ENCODE measurements at regions not wholly inside any gene's neighbourhood (a gene's known extent, or its start where the extent isn't known, plus 50 kb on each side); places are given as distances from the start of the nearest gene placed in this dataset.

- Mint-ChIP-seq H3K27me3 (ENCODE audit: low read depth) (no peaks in the 10 kb centered on the region), H3K4me1 (ENCODE audit: low read depth) (no peaks in the 10 kb centered on the region), H3K9me3 (peaks cover 3% of the 10 kb centered on the region), H3K36me3 (ENCODE audit: insufficient read depth) (no peaks in the 10 kb centered on the region), H3K4me3 (no peak overlapping the region)
- DNase-seq (no peak), ATAC-seq (no peak)
These were observed 844.6 kb downstream of the SLITRK6 start for GRCh38 chr13:84954636-84955035.

- no peak for DNase-seq
- Mint-ChIP-seq H3K4me3 (no peak overlapping the region), H3K9me3 (peaks cover 4% of the 10 kb centered on the region), H3K36me3 (ENCODE audit: insufficient read depth) (no peaks in the 10 kb centered on the region), H3K4me1 (ENCODE audit: low read depth) (no peaks in the 10 kb centered on the region), H3K27me3 (ENCODE audit: low read depth) (no peaks in the 10 kb centered on the region)
- no peak for ATAC-seq
These were observed 848.1 kb downstream of the SLITRK6 start for GRCh38 chr13:84951128-84951527.

GRCh38 chr13:84946192-84946591 is 853.0 kb downstream of the SLITRK6 start:
- H3K27me3 Mint-ChIP-seq (ENCODE audit: low read depth) = no peaks in the 10 kb centered on the region
- peaks cover 8% of the 10 kb centered on the region for H3K9me3 Mint-ChIP-seq
- no peak overlapping the region for H3K4me3 Mint-ChIP-seq
- ATAC-seq = no peak
- H3K4me1 Mint-ChIP-seq (ENCODE audit: low read depth) = no peaks in the 10 kb centered on the region
- no peak for DNase-seq
- no peaks in the 10 kb centered on the region for H3K36me3 Mint-ChIP-seq (ENCODE audit: insufficient read depth)

- Mint-ChIP-seq H3K4me1 (ENCODE audit: low read depth) (no peaks in the 10 kb centered on the region), H3K9me3 (peaks cover 4% of the 10 kb centered on the region), H3K36me3 (ENCODE audit: insufficient read depth) (no peaks in the 10 kb centered on the region), H3K27me3 (ENCODE audit: low read depth) (no peaks in the 10 kb centered on the region), H3K4me3 (no peak overlapping the region)
- ATAC-seq (no peak), DNase-seq (no peak)
These were observed 858.4 kb downstream of the SLITRK6 start for GRCh38 chr13:84940798-84941197.

GRCh38 chr13:84940167-84940566 is 859.1 kb downstream of the SLITRK6 start:
- Mint-ChIP-seq H3K27me3 (ENCODE audit: low read depth) (no peaks in the 10 kb centered on the region), H3K4me3 (no peak overlapping the region), H3K36me3 (ENCODE audit: insufficient read depth) (no peaks in the 10 kb centered on the region), H3K4me1 (ENCODE audit: low read depth) (no peaks in the 10 kb centered on the region), H3K9me3 (peaks cover 4% of the 10 kb centered on the region)
- DNase-seq = no peak
- ATAC-seq = no peak

- Mint-ChIP-seq H3K36me3 (ENCODE audit: insufficient read depth) (no peaks in the 10 kb centered on the region), H3K4me1 (ENCODE audit: low read depth) (no peaks in the 10 kb centered on the region), H3K27me3 (ENCODE audit: low read depth) (no peaks in the 10 kb centered on the region), H3K9me3 (peaks cover 3% of the 10 kb centered on the region), H3K4me3 (no peak overlapping the region)
- no peak for DNase-seq
- ATAC-seq = no peak
These were observed 864.3 kb downstream of the SLITRK6 start for GRCh38 chr13:84934911-84935310.

- Mint-ChIP-seq H3K9me3 (peaks cover 3% of the 10 kb centered on the region), H3K27me3 (ENCODE audit: low read depth) (no peaks in the 10 kb centered on the region), H3K4me1 (ENCODE audit: low read depth) (no peaks in the 10 kb centered on the region), H3K4me3 (no peak overlapping the region), H3K36me3 (ENCODE audit: insufficient read depth) (no peaks in the 10 kb centered on the region)
- ATAC-seq = no peak
- no peak for DNase-seq
These were observed 865.4 kb downstream of the SLITRK6 start for GRCh38 chr13:84933797-84934196.

GRCh38 chr13:84931264-84931663 is 868.0 kb downstream of the SLITRK6 start:
- H3K36me3 Mint-ChIP-seq (ENCODE audit: insufficient read depth) = no peaks in the 10 kb centered on the region
- H3K4me1 Mint-ChIP-seq (ENCODE audit: low read depth) = no peaks in the 10 kb centered on the region
- no peak for DNase-seq
- H3K9me3 Mint-ChIP-seq = peaks cover 3% of the 10 kb centered on the region
- H3K27me3 Mint-ChIP-seq (ENCODE audit: low read depth) = no peaks in the 10 kb centered on the region
- no peak for ATAC-seq
- no peak overlapping the region for H3K4me3 Mint-ChIP-seq

GRCh38 chr13:84927442-84928169 is 871.6 kb downstream of the SLITRK6 start:
- no peaks in the 10 kb centered on the region for H3K27me3 Mint-ChIP-seq (ENCODE audit: low read depth)
- DNase-seq (no peak), ATAC-seq (no peak)
- no peaks in the 10 kb centered on the region for H3K36me3 Mint-ChIP-seq (ENCODE audit: insufficient read depth)
- no peaks in the 10 kb centered on the region for H3K4me1 Mint-ChIP-seq (ENCODE audit: low read depth)
- no peaks in the 10 kb centered on the region for H3K9me3 Mint-ChIP-seq
- H3K4me3 Mint-ChIP-seq = no peak overlapping the region

GRCh38 chr13:84925443-84925842 is 873.8 kb downstream of the SLITRK6 start:
- Mint-ChIP-seq H3K36me3 (ENCODE audit: insufficient read depth) (no peaks in the 10 kb centered on the region), H3K4me1 (ENCODE audit: low read depth) (no peaks in the 10 kb centered on the region), H3K9me3 (no peaks in the 10 kb centered on the region)

GRCh38 chr13:84923831-84924230 is 875.4 kb downstream of the SLITRK6 start:
- no peak for DNase-seq
- no peaks in the 10 kb centered on the region for H3K4me1 Mint-ChIP-seq (ENCODE audit: low read depth)
- no peak overlapping the region for H3K4me3 Mint-ChIP-seq
- H3K27me3 Mint-ChIP-seq (ENCODE audit: low read depth) = no peaks in the 10 kb centered on the region
- no peak for ATAC-seq
- no peaks in the 10 kb centered on the region for H3K9me3 Mint-ChIP-seq
- H3K36me3 Mint-ChIP-seq (ENCODE audit: insufficient read depth) = no peaks in the 10 kb centered on the region

More at GRCh38 chr13:84925443-84925842, 873.8 kb downstream of the SLITRK6 start:
- Mint-ChIP-seq H3K4me3 (no peak overlapping the region), H3K27me3 (ENCODE audit: low read depth) (no peaks in the 10 kb centered on the region)
- ATAC-seq (no peak), DNase-seq (no peak)

- no peak for ATAC-seq
- H3K9me3 Mint-ChIP-seq = no peaks in the 10 kb centered on the region
These were observed 881.9 kb downstream of the SLITRK6 start for GRCh38 chr13:84917252-84917878.

GRCh38 chr13:84912720-84913119 is 886.5 kb downstream of the SLITRK6 start:
- ATAC-seq = no peak
- H3K9me3 Mint-ChIP-seq = no peaks in the 10 kb centered on the region
- H3K27me3 Mint-ChIP-seq (ENCODE audit: low read depth) = no peaks in the 10 kb centered on the region
- H3K4me3 Mint-ChIP-seq = no peak overlapping the region
- H3K4me1 Mint-ChIP-seq (ENCODE audit: low read depth) = no peaks in the 10 kb centered on the region
- DNase-seq = no peak
- no peaks in the 10 kb centered on the region for H3K36me3 Mint-ChIP-seq (ENCODE audit: insufficient read depth)

More at GRCh38 chr13:84917252-84917878, 881.9 kb downstream of the SLITRK6 start:
- Mint-ChIP-seq H3K4me3 (no peak overlapping the region), H3K4me1 (ENCODE audit: low read depth) (no peaks in the 10 kb centered on the region), H3K36me3 (ENCODE audit: insufficient read depth) (no peaks in the 10 kb centered on the region), H3K27me3 (ENCODE audit: low read depth) (no peaks in the 10 kb centered on the region)
- no peak for DNase-seq

GRCh38 chr13:84910423-84910822 is 888.8 kb downstream of the SLITRK6 start:
- DNase-seq = no peak
- H3K36me3 Mint-ChIP-seq (ENCODE audit: insufficient read depth) = no peaks in the 10 kb centered on the region
- no peaks in the 10 kb centered on the region for H3K4me1 Mint-ChIP-seq (ENCODE audit: low read depth)
- H3K27me3 Mint-ChIP-seq (ENCODE audit: low read depth) = no peaks in the 10 kb centered on the region
- no peaks in the 10 kb centered on the region for H3K9me3 Mint-ChIP-seq
- no peak for ATAC-seq
- H3K4me3 Mint-ChIP-seq = no peak overlapping the region

- ATAC-seq (no peak), DNase-seq (no peak)
- Mint-ChIP-seq H3K9me3 (no peaks in the 10 kb centered on the region), H3K4me1 (ENCODE audit: low read depth) (no peaks in the 10 kb centered on the region), H3K4me3 (no peak overlapping the region), H3K27me3 (ENCODE audit: low read depth) (no peaks in the 10 kb centered on the region), H3K36me3 (ENCODE audit: insufficient read depth) (no peaks in the 10 kb centered on the region)
These were observed 895.8 kb downstream of the SLITRK6 start for GRCh38 chr13:84903391-84903790.

Data from activated T-cell treated with anti-CD3 and anti-CD28 coated beads, Interleukin-2, amount 50 U/mL, for 4 hours (primary cell).